GM12878 (cell line): ENCODE measurements at regions not wholly inside any gene's neighbourhood (a gene's known extent, or its start where the extent isn't known, plus 50 kb on each side); places are given as distances from the start of the nearest gene placed in this dataset.

Experiments
- EZH2 ChIP-seq: IDR thresholded peaks from 2 replicates; pipeline ENCODE4 v1.6.1; 2012; ENCODE audit warnings: low read depth, mild to moderate bottlenecking, control low read depth, inconsistent platforms, low read length, borderline replicate concordance; ENCODE audit not compliant: control insufficient read depth
- HDGF ChIP-seq: fragments of 450-650 bp; IDR thresholded peaks from 2 replicates; pipeline ENCODE4 v1.6.1; 2016; ENCODE audit warnings: antibody characterized with exemption
- POLR2AphosphoS5 ChIP-seq: IDR thresholded peaks from 2 replicates; pipeline ENCODE4 v1.6.1; 2011; ENCODE audit warnings: mild to moderate bottlenecking, low read length, inconsistent platforms
- RELA ChIP-seq: fragments of 450-650 bp; IDR thresholded peaks from 2 replicates; pipeline ENCODE4 v1.8.0; 2014; ENCODE audit warnings: borderline replicate concordance; ENCODE audit not compliant: partially characterized antibody
- RFX5 ChIP-seq: IDR thresholded peaks from 2 replicates; pipeline ENCODE4 v1.6.1; 2011; ENCODE audit warnings: low read depth, low read length, improper control_type of control experiment
- SRF ChIP-seq, 2 experiments: IDR thresholded peaks; 2 replicates each; pipeline ENCODE4 v1.6.1; 2011; ENCODE audit warnings: low read depth in 2 of 2, low read length in 2 of 2, mild to moderate bottlenecking in 1 of 2, moderate library complexity in 1 of 2
- TAF1 ChIP-seq: IDR thresholded peaks from 2 replicates; pipeline ENCODE4 v1.6.1; 2011; ENCODE audit warnings: mild to moderate bottlenecking, low read depth, low read length, borderline replicate concordance
- YBX1 ChIP-seq: fragments of 450-650 bp; IDR thresholded peaks from 2 replicates; pipeline ENCODE4 v1.6.1; 2016; ENCODE audit warnings: antibody characterized with exemption
- YY1 ChIP-seq: IDR thresholded peaks from 2 replicates; pipeline ENCODE4 v1.6.1; 2011; ENCODE audit warnings: low read depth, mild to moderate bottlenecking, low read length
- ZNF24 ChIP-seq: fragments of 450-650 bp; IDR thresholded peaks from 2 replicates; pipeline ENCODE4 v1.6.1; 2017; ENCODE audit warnings: antibody characterized with exemption, mild to moderate bottlenecking
- TF ChIP-seq, protein P1 (sequence below), 3 experiments: IDR thresholded peaks in 2 of 3; conservative IDR thresholded peaks in 1 of 3; 2 replicates each; pipeline ENCODE4 v1.5.1; 2011; ENCODE audit warnings: low read depth in 3 of 3, low read length in 3 of 3, mild to moderate bottlenecking in 3 of 3, control low read depth in 2 of 3, moderate library complexity in 2 of 3, inconsistent platforms in 1 of 3, mixed read lengths in 1 of 3; ENCODE audit not compliant: control insufficient read depth in 2 of 3, insufficient read depth in 1 of 3; ENCODE audit errors: extremely low read depth in 1 of 3
- TF ChIP-seq, protein P2 (sequence below): IDR thresholded peaks from 2 replicates; pipeline ENCODE4 v1.6.1; 2011; ENCODE audit warnings: mild to moderate bottlenecking, low read depth, low read length, moderate library complexity; ENCODE audit not compliant: insufficient replicate concordance

DNA sequence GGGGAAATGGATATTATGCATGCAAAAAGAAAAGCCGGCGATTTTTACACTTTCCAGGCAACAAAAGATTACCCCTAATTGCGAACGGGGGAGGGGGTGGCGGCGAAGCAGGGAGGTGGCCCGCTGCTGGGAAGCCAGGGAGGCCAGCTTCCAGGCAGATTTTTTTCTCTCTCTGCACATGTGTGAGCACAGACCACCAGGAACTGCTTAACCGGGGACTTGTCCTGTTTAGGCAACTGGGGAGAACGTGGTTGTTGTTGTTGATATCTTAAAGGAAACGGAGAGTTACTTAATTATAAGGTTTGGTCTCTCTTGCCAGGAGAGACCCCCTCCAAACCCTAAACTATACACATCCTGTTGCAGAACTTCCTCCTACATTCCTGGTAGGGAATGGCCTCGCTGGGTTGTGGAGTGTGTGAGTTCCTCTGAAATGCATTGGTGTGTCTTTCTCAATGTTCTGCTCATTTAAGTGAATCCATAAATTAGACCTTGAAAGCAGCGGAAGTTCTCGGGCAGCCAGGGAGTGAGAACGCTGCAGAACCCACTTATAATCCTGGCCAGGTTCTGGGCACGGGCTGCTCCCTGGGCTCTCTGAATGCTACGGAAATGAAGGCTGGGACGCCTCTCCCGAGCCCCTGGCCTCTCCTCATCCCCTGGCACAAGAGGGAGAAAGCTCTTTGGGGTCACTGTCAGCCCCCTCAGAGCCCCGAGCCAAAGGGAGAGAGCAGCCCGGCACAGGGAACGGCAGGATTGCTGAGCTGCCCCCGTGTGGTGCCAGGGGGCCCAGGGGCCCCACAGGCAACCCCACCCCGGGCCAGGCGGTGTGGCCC, 250.0 kb downstream of the FOXD2 start:
- no peak for TF ChIP-seq HDGF
- TF ChIP-seq, protein P1, sequence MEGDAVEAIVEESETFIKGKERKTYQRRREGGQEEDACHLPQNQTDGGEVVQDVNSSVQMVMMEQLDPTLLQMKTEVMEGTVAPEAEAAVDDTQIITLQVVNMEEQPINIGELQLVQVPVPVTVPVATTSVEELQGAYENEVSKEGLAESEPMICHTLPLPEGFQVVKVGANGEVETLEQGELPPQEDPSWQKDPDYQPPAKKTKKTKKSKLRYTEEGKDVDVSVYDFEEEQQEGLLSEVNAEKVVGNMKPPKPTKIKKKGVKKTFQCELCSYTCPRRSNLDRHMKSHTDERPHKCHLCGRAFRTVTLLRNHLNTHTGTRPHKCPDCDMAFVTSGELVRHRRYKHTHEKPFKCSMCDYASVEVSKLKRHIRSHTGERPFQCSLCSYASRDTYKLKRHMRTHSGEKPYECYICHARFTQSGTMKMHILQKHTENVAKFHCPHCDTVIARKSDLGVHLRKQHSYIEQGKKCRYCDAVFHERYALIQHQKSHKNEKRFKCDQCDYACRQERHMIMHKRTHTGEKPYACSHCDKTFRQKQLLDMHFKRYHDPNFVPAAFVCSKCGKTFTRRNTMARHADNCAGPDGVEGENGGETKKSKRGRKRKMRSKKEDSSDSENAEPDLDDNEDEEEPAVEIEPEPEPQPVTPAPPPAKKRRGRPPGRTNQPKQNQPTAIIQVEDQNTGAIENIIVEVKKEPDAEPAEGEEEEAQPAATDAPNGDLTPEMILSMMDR (IDR thresholded peaks at IDR 0.05 in 2 of 3, conservative IDR thresholded peaks at IDR 0.05 in 1 of 3; ENCODE audit: control insufficient read depth in 2 of 3, extremely low read depth in 1 of 3, insufficient read depth in 1 of 3, low read depth in 3 of 3, low read length in 3 of 3), result no peak
- TF ChIP-seq RFX5, result no peak
- TF ChIP-seq, protein P2, sequence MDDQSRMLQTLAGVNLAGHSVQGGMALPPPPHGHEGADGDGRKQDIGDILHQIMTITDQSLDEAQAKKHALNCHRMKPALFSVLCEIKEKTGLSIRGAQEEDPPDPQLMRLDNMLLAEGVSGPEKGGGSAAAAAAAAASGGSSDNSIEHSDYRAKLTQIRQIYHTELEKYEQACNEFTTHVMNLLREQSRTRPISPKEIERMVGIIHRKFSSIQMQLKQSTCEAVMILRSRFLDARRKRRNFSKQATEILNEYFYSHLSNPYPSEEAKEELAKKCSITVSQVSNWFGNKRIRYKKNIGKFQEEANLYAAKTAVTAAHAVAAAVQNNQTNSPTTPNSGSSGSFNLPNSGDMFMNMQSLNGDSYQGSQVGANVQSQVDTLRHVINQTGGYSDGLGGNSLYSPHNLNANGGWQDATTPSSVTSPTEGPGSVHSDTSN, result no peak
- TF ChIP-seq TAF1, result no peak
- no peak for TF ChIP-seq POLR2AphosphoS5
- TF ChIP-seq EZH2, result no peak
- no peak for TF ChIP-seq ZNF24
- no peak for TF ChIP-seq YY1
- TF ChIP-seq RELA, result no peak
- TF ChIP-seq SRF (IDR thresholded peaks at IDR 0.05; ENCODE audit: low read depth in 2 of 2, low read length in 2 of 2), result no peak
- no peak for TF ChIP-seq YBX1
